T1000 (cell line): ENCODE measurements at regions not wholly inside any gene's neighbourhood (a gene's known extent, or its start where the extent isn't known, plus 50 kb on each side); places are given as distances from the start of the nearest gene placed in this dataset.
A peak's percentile ranks its signal among the peaks of the same experiment; 100 is the strongest.

ENCODE experiments used
- DNase-seq: peaks from one replicate; lab custom pipeline; 2025; ENCODE audit warnings: mixed read lengths; lab: John Stamatoyannopoulos, UW

DNA sequence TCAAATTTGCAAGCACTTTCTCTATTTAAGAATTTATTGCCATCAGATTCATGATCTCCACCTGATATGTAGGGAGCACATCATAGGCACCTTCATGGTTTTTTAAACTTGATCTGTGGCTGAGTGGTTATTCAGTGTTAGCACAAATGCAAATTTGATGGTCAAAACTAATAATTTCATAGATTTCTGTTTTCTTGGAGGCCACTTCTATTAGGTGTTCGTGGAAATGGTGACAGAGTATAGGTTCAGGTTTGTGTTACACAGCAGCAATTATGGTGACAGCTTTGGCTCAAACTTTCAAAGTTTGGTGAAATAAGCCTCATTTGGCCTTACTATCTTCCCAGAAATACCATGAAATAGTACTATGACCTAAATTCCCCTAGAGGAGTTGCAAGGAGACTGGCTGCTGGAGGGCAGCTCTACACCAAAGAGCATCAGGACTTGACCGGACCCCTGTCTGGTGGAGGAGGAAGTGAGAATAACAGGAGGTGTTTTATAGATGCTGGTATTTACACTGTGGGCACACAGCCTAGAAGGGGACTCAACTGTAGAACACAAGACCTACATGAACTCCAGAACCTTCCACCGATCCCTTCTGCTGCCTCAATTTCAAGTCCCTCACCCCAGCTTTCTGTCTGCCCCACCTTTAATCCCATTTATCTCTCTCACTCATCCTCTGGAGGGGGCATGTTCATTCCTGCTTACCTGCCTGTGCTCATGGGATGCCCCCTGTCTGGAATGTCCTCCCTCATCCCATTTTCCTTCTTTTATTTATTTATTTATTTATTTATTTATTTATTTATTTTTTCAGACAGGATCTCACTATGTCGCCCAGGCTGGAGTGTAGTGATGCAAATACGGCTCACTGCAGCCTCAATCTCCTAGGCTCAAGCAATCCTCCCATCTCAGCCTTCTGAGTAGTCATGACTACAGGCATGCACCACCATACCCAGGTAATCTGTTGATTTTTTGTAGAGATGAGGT lies 132.9 kb upstream of the SIX2 start:
- no peak for DNase-seq

DNA sequence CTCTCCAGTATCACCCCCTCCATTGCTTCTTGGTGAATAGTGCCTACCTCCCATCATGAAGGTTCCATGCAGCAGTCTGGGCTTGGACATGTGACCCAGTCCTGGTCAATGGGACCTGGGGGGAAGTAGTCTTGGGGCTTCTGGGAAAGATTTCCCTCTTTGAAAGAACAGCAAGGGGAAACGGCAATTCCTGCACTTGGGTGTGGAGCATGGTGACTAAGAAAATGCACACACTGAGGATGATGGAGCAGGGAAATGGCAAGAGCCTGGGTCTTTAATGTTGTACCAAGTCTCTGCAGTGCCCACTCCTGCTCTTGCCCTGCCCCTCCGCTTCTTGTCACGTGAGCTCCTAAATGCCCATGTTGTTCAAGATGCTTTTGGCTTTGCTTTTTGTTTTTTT lies 131.4 kb upstream of the SIX2 start:
- DNase-seq: no peak

DNA sequence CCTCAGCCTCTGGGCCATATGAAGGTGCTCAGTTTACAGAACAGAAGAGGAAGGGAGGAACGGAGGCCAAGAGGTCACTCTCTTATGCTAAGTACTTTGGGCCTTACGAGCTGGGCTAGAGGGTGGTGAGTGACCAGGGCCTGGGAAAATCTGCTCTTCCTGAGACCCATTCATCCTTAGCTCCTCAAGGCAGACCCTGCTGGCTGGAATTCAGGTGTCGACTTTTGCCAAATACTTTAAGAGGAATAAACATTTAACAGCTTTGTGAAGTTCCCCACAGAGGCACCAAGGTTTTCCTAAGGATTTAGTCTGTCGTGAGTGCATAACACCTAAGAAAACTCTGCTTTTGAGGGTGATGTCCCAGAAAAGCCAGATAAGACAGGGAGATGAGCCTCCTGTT lies 129.7 kb upstream of the SIX2 start:
- no peak for DNase-seq

DNA sequence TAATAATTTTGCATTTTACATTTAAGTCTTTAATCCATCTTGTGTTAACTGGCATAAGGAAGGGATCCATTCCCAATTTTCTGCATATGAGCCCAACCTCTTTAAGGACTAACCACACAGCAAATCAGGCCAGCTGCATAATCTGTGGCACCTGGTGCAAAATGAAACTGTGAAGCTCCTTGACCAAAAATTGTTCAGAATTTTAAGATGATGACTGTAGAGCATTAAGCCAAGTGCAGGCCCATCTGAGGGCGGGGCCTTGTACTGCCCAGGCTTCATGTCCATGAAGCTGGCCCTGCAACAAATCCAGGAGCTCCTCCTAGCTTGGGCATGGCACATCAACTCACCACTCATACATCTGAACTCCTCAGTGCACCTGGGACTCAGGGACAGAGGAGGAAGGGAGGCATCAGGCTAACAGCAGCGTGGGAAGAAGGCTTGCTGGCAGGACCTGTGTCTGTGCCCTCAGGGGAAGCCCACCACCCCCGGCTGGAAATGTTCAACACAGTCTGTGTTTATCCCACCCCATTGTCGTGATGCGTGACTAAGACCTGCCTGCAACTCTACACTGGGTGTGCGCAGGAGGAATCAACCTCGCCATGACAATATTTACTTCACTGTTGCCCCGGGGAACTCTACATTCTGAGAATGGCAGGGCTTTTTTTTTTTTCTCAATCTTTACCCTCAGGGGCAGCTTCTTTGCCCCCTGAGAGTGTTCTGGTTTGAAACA lies 128.9 kb upstream of the SIX2 start:
- DNase-seq: no peak

DNA sequence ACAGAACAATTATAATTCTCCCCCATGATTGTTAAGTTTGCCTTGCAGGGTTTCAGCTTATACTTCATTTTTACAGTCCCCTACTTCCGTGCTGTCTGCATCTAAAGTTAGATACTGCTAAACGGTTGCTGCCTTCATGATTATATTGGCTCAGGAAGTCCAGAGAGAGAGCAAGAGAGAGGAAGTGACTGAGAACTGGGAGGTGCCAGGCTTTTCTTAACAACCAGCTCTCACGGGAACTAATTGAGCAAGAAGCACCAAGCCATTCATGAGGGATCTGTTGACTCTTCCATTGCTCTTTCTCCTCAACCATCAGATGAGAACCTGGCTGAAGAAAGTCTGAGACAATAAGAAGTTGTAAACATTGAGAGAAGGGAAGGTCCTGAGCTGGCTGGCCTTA lies 125.5 kb upstream of the SIX2 start:
- no peak for DNase-seq

DNA sequence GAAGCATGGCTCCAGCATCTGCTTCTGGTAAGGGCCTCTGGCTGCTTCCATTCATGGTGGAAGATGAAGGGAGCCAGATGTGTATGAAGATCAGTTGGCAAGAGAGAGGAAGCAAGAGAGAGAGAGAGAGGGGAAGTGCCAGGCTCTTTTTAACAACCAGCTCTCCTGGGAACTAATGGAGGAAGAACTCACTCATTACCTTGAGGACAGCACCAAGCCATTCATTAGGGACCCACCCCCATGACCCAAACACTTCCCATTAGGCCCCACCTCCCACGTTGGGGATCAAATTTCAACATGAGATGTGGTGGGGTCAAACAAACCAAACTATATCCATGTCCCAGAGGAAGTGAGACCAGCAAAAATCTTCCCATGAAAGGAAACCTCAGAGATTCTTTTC lies 124.8 kb upstream of the SIX2 start:
- no peak for DNase-seq

DNA sequence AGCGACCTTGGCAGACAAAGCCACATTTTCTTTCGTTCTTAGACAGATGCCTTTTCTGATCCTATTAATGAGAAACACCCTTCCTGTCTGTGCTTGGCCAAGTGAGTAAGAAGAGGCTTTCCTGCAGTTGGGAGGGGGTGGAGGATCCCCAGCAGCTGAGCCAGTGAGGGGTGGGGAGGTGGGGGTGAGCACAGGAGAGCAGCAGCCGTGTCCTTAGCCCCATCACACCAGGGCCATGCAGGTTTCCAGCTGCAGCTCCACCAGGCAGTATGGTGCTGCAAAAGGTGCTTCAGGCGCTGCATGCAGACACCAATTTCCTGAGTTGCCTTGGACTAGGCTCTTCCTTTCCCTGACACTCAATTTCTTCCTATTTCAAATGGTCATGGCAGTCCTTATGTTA lies 123.3 kb upstream of the SIX2 start:
- DNase-seq: no peak

DNA sequence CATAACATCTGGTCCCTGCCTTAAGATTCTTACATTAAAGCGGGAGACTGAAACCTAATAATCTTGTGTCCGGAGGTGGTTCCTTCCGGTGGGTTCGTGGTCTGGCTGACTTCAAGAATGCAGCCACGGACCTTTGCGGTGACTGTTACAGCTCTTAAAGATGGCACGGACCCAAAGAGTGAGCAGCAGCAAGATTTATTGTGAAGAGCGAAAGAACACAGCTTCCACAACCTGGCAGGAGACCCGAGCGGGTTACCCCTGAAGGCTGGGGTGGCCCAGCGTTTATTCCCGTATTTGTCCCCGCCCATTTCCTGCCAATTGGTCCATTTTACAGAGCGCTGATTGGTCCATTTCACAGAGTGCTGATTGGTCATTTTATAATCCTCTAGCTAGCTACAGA lies 122.3 kb upstream of the SIX2 start:
- no peak for DNase-seq

DNA sequence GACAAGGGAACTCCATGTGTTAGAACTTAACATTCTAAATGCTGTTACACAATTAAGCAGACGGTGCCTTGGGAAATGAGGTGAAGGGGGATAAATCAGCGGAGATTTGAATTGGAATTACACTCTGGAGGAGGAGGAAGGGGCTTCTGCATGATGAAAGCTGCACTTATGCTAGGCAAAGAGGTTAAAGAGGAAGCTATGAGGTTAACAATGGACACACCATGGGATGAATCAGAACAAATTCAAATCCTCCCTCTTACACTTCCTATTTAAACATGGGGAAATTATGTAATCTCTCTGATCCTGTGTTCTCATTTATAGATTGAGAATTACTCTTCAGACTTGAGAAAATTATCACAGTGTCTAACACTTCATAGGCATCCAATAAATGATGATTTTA lies 121.5 kb upstream of the SIX2 start:
- DNase-seq: no peak

DNA sequence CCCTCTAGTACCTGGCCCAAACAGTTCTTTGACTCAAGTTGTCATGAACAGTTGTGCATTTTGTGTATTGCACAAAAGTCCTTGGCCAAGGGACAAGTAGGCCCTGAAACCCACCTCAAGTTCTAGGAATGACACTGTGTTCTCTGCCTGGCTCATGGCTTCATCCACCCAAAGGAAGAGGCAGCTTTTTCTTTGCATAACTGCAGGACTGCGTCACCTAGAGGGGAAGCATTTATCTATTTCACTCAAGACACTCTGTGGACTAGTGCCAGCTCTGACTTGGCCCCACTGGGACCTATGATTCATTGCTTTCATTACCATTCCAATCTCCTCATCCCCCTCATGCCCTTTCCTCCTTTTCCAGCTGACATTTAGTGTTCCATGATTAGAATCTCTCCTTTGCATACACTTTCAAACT lies 119.3 kb upstream of the SIX2 start:
- peak; percentile 88 for DNase-seq

DNA sequence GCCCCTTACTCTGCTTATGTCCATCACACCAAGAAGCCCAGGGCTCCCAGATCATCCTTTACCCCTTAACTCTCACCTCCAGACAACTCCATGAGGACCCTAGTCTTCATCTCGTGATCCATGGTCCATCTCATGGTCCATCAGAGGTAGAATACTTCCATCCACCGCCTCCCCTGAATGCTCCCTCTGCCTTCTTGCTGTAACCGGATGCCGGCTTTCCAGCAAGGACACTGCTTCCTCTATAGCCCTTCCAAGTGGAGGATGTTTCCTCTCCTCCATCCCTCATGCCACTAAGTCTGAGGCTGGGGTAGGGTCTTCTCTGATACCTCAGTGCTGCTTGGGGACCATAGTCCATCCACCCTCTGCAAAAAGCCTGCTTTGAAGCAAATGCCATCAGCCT lies 118.6 kb upstream of the SIX2 start:
- no peak for DNase-seq

DNA sequence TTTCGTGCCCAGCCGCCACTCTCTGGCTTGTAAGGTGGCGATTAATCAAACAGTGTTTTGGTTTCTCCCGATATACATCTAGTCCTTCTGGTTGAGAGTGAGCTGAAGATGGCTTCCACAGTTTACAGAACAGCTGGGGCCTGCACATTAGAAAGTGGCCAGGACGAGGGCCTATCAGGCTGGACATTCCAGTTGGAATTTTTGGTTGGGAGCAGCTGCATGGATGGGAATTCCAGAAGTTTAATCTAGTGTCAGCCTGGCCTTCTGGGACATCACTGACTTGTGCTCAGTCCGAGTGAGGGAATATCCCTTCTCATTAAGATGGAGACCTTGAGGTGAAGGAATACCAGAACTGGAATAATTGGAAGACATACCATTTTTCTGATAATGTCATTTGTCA lies 118.1 kb upstream of the SIX2 start:
- no peak for DNase-seq

DNA sequence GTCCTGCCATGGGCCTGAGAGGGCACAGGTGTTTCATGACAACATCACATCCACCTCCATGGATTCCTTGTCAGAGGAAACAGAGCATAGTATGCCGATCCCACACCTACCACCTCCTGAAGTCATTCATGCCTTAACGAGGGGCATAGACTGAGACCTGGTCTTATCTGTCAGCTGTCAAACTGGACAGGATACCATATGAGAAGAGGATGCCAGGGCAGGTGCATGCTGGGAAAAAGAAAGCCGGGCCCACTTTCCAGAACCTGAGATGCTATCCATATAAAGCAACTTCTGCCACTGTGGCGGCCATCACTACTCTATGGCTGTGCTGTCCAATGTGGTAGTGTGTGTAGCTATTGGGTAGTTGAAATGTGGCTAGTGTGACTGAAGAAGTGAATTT lies 116.0 kb upstream of the SIX2 start:
- DNase-seq: no peak

DNA sequence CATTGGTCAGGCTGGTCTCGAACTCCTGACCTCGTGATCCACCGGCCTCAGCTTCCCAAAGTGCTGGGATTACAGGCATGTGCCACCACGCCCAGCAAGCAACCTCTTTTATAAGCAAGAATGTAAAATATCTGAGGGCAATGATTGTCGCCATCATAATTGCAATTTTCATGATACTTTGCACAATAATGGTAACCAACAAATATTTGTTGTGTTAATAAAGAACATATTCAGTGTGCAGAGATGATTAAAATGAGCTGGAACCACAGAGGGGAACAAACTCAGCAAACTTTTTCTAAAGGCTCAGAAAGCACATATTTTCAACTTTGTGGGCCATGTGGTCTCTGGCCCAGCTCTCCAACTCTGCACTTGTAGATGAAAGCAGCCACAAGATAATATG lies 115.2 kb upstream of the SIX2 start:
- no peak for DNase-seq

DNA sequence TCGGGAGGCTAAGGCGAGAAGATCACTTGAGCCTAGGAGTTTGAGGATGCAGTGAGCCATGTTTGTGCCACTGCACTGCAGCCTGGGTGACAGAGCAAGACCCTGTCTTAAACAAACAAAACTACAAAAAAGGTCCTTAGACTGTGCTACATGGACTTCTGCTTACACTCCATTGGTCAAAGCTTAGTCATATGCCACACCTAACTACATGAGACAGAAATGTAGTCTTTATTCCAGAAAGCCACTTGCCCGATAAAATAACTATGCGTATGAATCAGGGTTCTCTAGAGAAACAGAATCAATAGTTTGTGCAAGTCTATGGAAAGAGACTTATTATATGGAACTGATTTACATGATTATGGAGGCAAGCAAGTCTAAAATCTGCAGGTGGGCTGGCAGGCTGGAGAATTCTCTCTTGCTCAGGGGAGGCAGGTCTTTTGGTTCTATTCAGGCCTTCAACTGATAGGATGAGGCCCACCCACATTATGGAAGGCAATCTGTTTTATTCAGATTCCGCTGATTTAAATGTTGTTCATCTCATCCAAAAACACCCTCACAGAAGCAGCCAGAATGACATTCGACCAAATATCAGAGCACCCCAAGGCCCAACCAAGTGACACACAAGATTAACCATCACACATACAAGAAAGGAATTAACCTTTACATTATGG lies 114.4 kb upstream of the SIX2 start:
- DNase-seq: no peak

DNA sequence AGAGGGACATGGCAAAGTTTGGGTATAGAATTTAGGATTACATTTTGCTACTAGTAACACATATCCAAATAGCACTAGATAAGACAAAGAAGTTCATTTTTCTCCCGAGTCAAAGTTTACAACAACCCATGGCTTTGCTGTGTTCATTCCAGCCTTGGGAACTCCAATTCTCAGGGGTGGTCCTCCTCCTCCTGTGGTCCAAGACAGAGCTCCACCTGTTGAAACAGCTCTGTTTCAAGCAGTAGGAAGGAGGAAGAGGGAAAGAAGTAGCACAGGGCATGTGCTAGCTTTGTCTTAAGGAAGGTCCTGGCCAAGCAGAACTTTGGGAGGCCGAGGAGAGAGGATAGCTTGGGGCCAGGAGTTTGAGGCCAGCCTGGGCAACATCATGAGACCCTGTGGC lies 113.8 kb upstream of the SIX2 start:
- no peak for DNase-seq

DNA sequence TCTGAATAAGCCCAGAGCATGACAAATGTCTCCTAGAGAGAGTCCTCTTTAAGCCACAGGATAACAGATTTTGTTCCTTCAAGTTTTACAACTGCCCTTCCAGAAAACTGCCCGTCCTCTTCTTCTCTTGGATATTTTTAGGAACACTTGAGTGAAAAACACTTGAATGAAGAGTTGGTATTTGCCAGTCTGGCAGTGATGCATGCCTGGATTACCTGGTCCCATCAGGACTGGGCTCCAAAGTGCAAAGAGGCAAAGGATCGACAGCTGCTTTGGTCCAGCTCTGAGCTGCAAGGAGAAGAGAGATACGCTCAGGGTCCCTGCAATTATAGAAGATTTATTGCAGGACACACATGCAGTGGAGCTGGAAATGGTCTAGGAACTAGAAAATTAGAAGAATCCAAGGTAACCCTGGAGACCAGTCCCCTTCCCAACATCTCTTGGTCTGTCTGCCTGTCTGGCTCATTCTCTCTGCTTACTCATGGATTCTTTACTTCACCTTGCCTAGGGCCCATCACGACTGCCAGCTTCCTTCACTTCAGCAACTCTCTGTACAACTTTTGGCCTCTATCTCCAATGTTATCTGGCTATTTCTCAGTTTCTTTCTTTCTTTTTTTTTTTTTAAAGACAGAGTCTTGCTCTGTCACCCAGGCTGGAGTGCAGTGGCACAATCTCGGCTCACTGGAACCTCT lies 112.1 kb upstream of the SIX2 start:
- no peak for DNase-seq

DNA sequence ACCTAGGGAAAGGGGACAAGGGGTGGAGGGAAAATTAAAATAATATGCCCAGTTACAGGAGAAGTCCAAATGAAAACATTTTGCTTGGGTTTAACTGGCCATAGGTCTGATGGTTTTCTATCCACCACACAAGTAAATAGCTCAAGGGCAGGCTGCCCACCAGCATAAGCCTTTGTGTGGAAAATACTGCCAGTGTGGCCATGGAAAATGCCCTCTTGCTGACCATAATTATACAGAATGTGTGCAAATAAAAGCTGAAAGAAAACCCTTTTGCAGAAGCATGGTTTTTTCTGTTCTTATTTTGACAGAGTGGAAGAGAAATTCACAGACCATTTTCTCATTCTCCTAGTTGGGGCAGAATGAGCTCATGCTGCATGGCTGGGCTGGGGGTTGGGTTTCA lies 111.3 kb upstream of the SIX2 start:
- peak; percentile 11 for DNase-seq

DNA sequence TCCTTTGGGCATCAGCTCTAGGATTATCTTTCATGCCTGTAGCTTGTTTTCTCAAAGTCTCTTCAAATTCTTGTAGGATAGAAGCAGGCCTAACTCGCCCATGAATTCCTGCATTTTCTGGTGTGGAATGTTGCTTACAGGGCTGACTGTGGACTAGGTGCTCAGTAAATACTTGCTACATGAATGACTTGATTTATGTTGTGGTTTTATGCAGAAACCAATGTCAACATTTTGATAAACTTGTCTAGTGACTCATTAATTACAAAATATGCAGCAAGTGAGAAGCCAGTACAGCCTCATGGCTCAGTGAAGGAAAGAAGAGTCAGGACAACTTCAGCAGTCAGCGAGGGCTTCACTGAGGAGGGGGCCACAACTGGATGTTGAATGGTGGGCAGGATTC lies 110.6 kb upstream of the SIX2 start:
- DNase-seq: peak; percentile 18

DNA sequence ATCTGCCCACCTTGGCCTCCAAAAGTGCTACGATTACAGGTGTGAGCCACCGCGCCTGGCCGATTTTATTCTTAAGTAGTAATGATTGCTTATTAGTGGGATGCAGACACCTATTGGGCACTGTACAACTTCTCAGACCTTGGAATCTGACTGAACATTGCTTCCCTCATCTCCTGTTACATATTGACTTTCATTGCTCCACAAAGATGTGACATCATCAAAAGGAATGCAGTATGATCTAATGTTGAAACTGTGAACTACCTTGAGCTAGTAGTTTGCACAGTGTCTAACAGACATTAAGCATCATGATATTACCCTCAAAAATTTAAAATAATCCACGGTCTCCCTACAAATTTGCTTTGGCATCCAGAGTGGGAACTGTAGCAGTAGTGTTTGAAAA lies 109.8 kb upstream of the SIX2 start:
- DNase-seq: no peak

DNA sequence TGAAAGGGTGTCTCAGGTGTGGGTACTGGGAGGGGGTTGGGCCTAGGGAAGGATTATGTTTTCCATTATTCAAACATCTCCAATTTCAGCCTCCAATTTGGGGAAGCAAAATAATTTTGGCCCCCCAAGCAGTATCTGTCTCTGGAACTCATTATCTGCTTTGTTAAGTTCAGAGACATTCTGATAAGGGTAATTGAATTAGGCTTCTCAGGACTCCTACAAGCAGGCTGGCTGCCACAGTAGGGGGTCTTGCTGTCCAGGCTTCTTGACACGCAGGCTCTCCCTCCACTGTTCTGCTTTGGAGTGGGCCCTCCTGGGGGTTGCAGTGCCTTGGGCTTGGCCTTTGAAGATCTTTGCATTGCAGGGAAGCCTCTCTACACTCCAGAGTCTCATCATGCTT lies 108.1 kb upstream of the SIX2 start:
- no peak for DNase-seq

DNA sequence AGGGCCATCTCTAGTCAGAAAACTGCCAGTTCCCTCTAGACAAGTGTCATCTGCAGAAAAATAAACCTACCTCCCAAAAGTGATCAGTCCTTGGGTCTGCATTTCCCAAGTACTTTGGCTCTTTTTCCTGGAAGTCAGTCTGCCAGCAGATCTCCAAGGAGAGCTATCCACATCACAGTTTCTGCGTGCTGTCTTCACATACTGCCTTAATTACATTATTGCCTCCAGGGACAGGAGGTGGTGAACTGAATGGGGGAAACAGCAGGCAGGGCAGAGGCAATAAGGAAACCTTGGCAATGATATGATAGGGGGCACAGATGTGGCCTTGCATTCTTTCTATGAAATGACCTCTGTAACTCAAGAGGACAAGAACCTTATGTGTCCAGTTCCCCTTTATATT lies 105.9 kb upstream of the SIX2 start:
- DNase-seq: no peak
